GM12873 (cell line): ENCODE measurements at regions not wholly inside any gene's neighbourhood (a gene's known extent, or its start where the extent isn't known, plus 50 kb on each side); places are given as distances from the start of the nearest gene placed in this dataset.

Experiments used
- TF ChIP-seq, protein P1 (sequence below): IDR thresholded peaks from 2 replicates; pipeline ENCODE4 v1.5.1; 2012; ENCODE audit warnings: low read depth, mild to moderate bottlenecking, moderate library complexity, low read length, control low read depth; ENCODE audit not compliant: insufficient read depth; ENCODE audit errors: missing control alignments

DNA sequence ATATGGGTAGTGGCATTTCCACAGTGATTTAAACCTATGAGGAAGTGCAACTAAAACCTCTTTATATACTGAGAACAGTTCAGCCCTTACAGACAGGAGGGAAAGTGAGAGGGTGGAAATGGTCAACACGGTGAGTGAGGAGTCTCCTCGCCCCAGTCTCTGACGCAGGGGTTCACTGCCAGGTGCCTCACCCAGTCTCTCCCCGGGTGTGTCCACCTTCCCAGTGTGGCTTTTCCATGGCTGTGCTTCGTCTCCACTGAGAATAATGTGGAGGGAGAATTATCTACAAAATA, 116.6 kb upstream of the TOP3B start:
- TF ChIP-seq, protein P1, sequence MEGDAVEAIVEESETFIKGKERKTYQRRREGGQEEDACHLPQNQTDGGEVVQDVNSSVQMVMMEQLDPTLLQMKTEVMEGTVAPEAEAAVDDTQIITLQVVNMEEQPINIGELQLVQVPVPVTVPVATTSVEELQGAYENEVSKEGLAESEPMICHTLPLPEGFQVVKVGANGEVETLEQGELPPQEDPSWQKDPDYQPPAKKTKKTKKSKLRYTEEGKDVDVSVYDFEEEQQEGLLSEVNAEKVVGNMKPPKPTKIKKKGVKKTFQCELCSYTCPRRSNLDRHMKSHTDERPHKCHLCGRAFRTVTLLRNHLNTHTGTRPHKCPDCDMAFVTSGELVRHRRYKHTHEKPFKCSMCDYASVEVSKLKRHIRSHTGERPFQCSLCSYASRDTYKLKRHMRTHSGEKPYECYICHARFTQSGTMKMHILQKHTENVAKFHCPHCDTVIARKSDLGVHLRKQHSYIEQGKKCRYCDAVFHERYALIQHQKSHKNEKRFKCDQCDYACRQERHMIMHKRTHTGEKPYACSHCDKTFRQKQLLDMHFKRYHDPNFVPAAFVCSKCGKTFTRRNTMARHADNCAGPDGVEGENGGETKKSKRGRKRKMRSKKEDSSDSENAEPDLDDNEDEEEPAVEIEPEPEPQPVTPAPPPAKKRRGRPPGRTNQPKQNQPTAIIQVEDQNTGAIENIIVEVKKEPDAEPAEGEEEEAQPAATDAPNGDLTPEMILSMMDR, result no peak

DNA sequence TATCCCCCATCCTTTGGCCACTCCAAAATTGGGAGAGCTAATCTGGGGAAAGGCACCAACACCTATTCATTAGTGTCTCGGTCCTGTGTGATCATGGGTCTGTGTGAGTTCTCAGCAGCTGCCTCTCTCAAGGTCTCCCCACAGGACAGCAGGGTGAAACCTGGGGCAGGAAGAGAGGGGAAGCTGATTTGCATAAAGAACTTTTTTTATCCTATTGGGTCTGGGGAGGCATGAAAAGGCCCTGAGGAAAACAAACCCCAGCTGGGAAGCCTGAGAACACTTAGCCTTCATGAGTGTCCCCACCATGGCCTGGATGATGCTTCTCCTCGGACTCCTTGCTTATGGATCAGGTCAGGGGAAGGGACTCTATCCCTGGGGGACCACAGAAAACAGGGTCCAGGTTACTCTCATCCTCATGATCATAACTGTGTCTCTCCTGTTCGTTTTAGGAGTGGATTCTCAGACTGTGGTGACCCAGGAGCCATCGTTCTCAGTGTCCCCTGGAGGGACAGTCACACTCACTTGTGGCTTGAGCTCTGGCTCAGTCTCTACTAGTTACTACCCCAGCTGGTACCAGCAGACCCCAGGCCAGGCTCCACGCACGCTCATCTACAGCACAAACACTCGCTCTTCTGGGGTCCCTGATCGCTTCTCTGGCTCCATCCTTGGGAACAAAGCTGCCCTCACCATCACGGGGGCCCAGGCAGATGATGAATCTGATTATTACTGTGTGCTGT, 116.0 kb upstream of the TOP3B start:
- TF ChIP-seq, protein P1, result no peak

DNA sequence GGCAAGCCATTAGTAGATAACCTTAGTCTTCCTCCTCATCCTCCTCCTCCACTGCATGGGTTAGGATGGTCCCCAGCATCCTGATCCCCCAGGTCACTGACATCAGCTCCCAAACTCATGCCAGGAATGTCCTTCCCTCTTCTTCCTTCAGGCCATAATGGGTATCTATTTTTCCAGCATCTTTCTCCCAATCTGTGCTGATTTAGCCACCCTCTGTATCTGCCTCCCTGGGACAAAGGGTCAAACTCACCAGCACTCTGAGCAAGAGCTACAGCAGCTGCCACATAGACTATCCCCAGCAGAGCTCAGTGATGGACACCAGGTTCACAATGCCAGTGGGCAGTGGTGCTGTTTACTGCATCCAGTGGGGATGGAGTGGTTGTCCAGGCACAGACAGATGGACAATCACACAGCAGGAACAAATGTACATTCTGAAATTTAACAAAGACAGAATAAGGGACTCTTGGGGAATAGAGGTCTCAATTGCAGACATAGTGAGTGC, 115.2 kb upstream of the TOP3B start:
- TF ChIP-seq, protein P1, result no peak

DNA sequence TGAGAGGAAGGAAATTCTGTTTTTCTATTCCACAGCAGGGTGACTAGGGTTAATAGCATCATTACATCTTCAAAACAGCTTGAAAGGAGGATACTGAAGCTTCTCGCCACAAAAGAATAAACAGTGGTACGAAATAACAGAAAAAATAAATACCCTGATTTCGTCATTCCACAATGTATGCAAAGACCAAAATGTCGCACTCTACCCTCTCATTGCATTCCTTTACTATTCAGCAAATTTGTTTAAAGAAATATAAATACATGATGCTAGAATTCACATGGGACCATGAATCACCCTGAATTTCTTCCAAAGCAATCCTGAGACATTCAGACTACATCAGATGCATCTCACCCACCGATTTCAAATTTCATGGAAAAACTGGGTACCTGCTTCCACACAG, 112.3 kb upstream of the TOP3B start:
- TF ChIP-seq, protein P1, result no peak

DNA sequence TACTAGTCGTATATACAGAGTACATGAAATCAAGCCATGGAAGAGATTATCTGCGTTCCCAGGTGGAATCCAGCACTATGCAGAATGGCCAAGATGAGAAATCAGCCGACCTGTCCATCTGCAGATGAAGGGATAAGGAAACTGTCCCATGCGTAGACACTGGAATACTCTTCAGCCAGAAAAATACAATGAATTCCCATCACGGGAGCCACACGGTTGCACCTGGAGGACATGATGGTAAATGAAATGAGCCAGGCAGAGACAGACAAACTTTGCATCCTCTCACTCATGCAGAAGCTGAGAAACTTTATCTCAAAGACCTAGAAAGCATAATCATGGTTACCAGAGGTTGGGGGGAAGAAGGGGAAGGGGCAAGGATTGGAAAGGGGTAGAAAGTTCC, 111.9 kb upstream of the TOP3B start:
- TF ChIP-seq, protein P1, result no peak

DNA sequence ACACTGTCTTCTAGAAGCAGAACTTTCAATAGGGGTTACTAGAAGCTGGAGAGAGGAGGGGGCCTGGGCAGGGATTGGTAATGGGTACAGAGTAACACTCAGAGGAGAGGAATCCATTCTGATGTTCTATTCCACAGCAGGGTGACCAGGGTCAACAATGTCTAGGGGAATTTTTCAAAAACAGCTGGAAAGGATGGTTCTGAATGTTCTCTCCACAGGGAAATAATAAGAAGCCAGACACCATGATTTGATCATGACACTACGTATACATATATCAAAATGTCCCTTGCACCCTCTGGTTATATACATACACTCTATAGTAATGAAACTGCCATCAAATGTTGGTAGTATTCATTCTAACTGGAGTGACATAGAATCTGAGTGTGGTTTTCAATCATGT, 111.2 kb upstream of the TOP3B start:
- TF ChIP-seq, protein P1, result no peak

DNA sequence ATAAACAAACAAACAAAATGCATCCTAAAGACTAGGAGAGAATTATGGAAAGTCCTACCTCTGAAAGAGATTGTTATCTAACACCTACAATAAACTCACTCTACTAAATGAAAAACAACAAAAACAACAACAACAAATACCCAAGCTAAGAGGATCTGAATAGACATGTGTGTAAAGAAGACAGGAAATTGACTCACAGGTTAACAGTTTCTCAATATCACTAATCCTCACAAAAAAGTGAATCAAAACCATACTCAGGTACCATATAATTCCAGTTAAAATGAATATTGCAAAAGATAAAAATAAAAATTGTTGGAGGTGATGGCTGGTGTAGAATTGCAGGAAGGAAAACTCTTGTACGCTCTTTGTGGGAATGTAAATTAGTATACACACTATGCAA, 110.4 kb upstream of the TOP3B start:
- TF ChIP-seq, protein P1, result no peak
